Mesothelial cell of epicardium (in vitro differentiated cells): ENCODE measurements at regions not wholly inside any gene's neighbourhood (a gene's known extent, or its start where the extent isn't known, plus 50 kb on each side); places are given as distances from the start of the nearest gene placed in this dataset.

Experiments used
- DNase-seq, 2 experiments: peaks; one replicate each; pipeline ENCODE4 v3.0.0; 2021; ENCODE audit warnings: low spot score in 2 of 2; ENCODE audit not compliant: unreplicated experiment in 2 of 2
- H3K27ac Mint-ChIP-seq: 2 replicates; pipeline ENCODE4 v1.8.0; 2021; ENCODE audit warnings: mixed read lengths
- H3K27me3 Mint-ChIP-seq: 2 replicates; pipeline ENCODE4 v1.8.0; 2021; ENCODE audit warnings: low read depth, mixed read lengths
- H3K36me3 Mint-ChIP-seq: 2 replicates; pipeline ENCODE4 v1.8.0; 2021; ENCODE audit warnings: mixed read lengths
- H3K4me1 Mint-ChIP-seq: 2 replicates; pipeline ENCODE4 v1.8.0; 2021; ENCODE audit warnings: mixed read lengths
- H3K4me3 Mint-ChIP-seq: 2 replicates; pipeline ENCODE4 v1.8.0; 2021; ENCODE audit warnings: mild to moderate bottlenecking, moderate library complexity, mixed read lengths
- H3K9me3 Mint-ChIP-seq: 2 replicates; pipeline ENCODE4 v1.8.0; 2021; ENCODE audit warnings: mixed read lengths
- TF ChIP-seq, protein P1 (sequence below): fragments of 200-600 bp; sonication (generic); IDR thresholded peaks from one replicate; pipeline ENCODE4 v1.5.0; 2021; ENCODE audit warnings: antibody characterized with exemption; ENCODE audit not compliant: unreplicated experiment

DNA sequence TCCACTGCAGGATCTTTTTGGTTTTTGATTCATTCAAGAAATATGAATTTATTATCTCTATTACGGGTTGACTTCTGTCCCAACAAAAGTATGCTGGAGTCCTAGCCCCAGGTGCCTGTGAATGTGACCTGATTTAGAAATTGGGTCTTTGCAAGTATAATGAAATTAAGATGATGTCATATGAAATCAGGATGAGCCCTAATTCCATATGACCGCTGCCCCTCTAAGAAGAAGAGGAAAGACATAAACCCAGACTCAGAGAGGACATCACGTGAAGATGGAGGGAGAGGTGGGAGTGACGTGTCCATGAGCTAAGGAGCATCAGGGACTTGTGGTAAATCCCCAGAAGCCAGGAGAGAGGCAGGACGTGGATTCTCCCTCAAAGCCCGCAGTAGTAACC is 287.1 kb downstream of the LPIN1 start:
- DNase-seq, result no peak
- Mint-ChIP-seq H3K4me1 (peaks cover 10% of the 10 kb centered on the region), H3K27me3 (no peaks in the 10 kb centered on the region), H3K36me3 (no peaks in the 10 kb centered on the region), H3K27ac (no peak overlapping the region), H3K4me3 (no peak overlapping the region), H3K9me3 (no peaks in the 10 kb centered on the region)
- TF ChIP-seq, protein P1, sequence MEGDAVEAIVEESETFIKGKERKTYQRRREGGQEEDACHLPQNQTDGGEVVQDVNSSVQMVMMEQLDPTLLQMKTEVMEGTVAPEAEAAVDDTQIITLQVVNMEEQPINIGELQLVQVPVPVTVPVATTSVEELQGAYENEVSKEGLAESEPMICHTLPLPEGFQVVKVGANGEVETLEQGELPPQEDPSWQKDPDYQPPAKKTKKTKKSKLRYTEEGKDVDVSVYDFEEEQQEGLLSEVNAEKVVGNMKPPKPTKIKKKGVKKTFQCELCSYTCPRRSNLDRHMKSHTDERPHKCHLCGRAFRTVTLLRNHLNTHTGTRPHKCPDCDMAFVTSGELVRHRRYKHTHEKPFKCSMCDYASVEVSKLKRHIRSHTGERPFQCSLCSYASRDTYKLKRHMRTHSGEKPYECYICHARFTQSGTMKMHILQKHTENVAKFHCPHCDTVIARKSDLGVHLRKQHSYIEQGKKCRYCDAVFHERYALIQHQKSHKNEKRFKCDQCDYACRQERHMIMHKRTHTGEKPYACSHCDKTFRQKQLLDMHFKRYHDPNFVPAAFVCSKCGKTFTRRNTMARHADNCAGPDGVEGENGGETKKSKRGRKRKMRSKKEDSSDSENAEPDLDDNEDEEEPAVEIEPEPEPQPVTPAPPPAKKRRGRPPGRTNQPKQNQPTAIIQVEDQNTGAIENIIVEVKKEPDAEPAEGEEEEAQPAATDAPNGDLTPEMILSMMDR, result no peak

DNA sequence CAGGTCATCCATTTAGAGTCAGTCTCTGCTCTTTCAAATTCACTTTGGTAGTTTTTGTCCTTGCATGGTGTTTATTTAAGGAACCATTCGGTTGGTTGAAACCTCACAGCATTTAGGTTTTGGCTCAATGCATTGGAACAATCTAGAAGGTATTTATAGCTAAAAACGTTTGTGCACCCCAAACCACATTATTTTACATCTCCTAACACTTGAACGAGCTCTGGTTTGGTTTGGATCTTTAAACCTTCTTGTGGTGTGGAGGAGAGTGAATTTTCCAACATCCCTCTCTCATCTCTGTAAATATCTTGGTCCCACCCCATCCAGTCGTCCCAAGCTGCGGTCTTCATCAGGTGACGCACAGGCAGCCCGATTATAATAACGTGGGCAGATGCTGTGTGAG is 287.9 kb downstream of the LPIN1 start:
- TF ChIP-seq, protein P1, result no peak
- Mint-ChIP-seq H3K4me1 (peaks cover 10% of the 10 kb centered on the region), H3K9me3 (no peaks in the 10 kb centered on the region), H3K36me3 (no peaks in the 10 kb centered on the region), H3K27me3 (no peaks in the 10 kb centered on the region), H3K27ac (no peak overlapping the region), H3K4me3 (no peak overlapping the region)
- no peak for DNase-seq

DNA sequence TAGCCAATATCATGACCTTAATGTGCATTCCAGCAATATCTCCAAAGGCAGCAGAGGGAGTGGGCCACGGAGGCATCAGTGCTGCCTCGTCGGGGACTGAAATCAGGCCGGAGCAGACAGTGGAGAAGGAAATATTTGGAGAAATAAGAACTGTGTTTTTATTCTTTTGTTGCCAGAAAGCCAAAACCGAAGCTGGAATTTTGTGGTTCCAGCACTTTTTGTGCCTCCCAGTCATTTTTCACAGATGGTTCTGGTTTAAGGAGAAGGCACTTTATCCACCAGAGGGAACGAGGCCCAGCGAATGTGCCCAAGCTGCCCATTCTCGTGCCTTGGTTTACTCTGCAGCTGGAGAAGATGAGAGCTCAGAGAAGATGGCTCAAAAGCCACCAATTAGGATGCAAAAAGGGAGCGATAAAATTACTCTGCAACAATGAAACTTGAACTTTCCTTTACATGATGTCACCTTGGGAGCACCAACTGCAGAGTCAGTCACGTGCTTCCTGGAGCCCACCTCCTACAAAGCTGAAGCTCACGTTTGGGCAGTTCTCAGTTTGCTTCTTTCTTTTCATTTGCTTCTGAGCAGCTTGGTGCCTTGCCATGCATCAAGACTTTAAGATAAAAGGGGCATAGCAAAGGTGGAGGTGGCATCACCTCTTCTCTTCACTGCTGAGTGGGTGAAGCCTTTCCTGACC is 288.7 kb downstream of the LPIN1 start:
- Mint-ChIP-seq H3K9me3 (no peaks in the 10 kb centered on the region), H3K4me1 (peaks cover 10% of the 10 kb centered on the region), H3K27ac (no peak overlapping the region), H3K4me3 (no peak overlapping the region), H3K27me3 (no peaks in the 10 kb centered on the region), H3K36me3 (no peaks in the 10 kb centered on the region)
- TF ChIP-seq, protein P1, result no peak
- DNase-seq, result no peak

DNA sequence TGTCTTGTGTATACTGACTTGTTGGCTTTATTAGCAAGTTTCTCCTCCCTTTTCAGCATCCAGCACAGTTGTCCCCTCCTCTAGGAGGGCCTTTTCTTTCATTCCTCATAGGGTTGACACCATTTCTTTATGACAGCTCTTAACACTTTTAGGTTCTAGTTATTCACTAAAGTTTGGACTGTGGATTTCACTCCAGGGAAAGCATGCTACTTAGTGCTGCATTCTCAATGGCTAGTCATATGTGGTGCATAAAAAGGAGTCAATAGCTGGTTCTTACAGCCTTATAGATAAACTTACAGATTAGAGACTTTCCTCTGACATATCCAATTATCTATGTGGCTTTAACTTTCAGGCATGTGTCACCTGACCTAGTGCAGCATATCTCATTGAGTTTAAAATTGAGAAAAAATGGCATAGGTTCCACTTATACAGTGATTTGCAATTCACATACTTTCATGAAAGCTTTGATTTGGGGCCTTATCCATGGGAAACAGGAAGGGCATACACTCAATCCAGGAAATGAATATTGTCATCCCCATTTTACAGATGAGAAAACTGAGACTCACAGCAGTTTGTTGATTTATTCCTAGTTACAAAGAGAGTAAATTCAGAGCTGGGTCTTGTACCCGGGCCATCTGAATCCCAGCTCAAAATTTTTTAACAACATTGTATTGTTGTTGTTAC is 289.7 kb downstream of the LPIN1 start:
- DNase-seq, result no peak
- Mint-ChIP-seq H3K36me3 (no peaks in the 10 kb centered on the region), H3K27me3 (no peaks in the 10 kb centered on the region), H3K27ac (no peak overlapping the region), H3K4me1 (peaks cover 10% of the 10 kb centered on the region), H3K9me3 (no peaks in the 10 kb centered on the region), H3K4me3 (no peak overlapping the region)
- TF ChIP-seq, protein P1, result no peak

DNA sequence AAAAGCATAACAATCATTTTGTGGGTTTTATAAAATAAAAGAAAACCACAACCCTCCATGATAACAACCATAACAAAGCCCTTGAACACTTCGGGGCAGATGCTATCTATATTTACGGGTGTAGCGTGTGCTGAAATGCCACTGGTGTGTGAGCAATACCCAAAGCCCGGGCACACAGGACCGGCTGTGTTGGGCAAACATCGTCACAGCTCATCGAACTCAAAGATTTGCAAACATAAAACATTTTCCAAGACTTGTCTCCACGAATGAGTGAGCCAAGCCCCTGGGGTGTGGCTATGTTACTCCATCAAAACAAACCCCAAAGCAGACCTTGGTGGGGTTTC is 290.2 kb downstream of the LPIN1 start:
- DNase-seq, result no peak
- H3K4me1 Mint-ChIP-seq, result peaks cover 15% of the 10 kb centered on the region
- H3K27ac Mint-ChIP-seq, result no peak overlapping the region
- TF ChIP-seq, protein P1, result no peak
- H3K27me3 Mint-ChIP-seq, result no peaks in the 10 kb centered on the region
- no peaks in the 10 kb centered on the region for H3K9me3 Mint-ChIP-seq
- no peaks in the 10 kb centered on the region for H3K36me3 Mint-ChIP-seq
- H3K4me3 Mint-ChIP-seq, result no peak overlapping the region
